ENCODE measurements at regions not wholly inside any gene's neighbourhood (a gene's known extent, or its start where the extent isn't known, plus 50 kb on each side); places are given as distances from the start of the nearest gene placed in this dataset.
"Not testable (repeated sequence)": the region's sequence is repeated elsewhere in the genome, so short reads cannot be mapped to it uniquely, and the experiment has no call there.

GRCh38 chr15:20369500-20369899 is 172.1 kb downstream of the GOLGA6L6 start:
- no peaks in the 10 kb centered on the region for H4K20me1 ChIP-seq (ENCODE audit: insufficient read depth)
- H3K9me3 ChIP-seq (ENCODE audit: low read length), result no peaks in the 10 kb centered on the region
- no peak overlapping the region for H3K27ac ChIP-seq (ENCODE audit: low read length)
- H3K79me2 ChIP-seq (replicated peaks; ENCODE audit: insufficient read depth, low read length), result no peaks in the 10 kb centered on the region
- no peak overlapping the region for H3K4me2 ChIP-seq (ENCODE audit: low read length)
- TF ChIP-seq EP300 (conservative IDR thresholded peaks at IDR 0.05; ENCODE audit: poor library complexity, severe bottlenecking) (no peak), MXI1 (conservative IDR thresholded peaks at IDR 0.05; ENCODE audit: poor library complexity, severe bottlenecking) (no peak), SMC3 (conservative IDR thresholded peaks at IDR 0.05; ENCODE audit: poor library complexity) (no peak), EZH2 (IDR thresholded peaks at IDR 0.05; ENCODE audit: borderline replicate concordance, insufficient read depth, low read length, poor library complexity, severe bottlenecking) (no peak), RAD21 (conservative IDR thresholded peaks at IDR 0.05) (no peak), REST (IDR thresholded peaks at IDR 0.05; ENCODE audit: borderline replicate concordance) (no peak)
- H3F3A ChIP-seq (ENCODE audit: insufficient read depth, low read length, poor library complexity, severe bottlenecking), result no peaks in the 10 kb centered on the region
- H2AFZ ChIP-seq (ENCODE audit: low read depth, low read length), result no peak overlapping the region
- no peaks in the 10 kb centered on the region for H3K9me2 ChIP-seq (ENCODE audit: insufficient read depth, low read length)
- H3K27me3 ChIP-seq (ENCODE audit: insufficient read depth, low read depth, low read length), result no peaks in the 10 kb centered on the region
- no peak overlapping the region for H3K4me3 ChIP-seq (ENCODE audit: low read length)
- H3K36me3 ChIP-seq (ENCODE audit: insufficient read depth, low read length), result no peaks in the 10 kb centered on the region
- no peak overlapping the region for H3K9ac ChIP-seq (ENCODE audit: low read length)

- Histone ChIP-seq H3K9ac (ENCODE audit: low read length) (no peak overlapping the region), H3F3A (ENCODE audit: insufficient read depth, low read length, poor library complexity, severe bottlenecking) (no peaks in the 10 kb centered on the region), H2AFZ (ENCODE audit: low read depth, low read length) (no peak overlapping the region), H3K36me3 (ENCODE audit: insufficient read depth, low read length) (no peaks in the 10 kb centered on the region), H3K79me2 (replicated peaks; ENCODE audit: insufficient read depth, low read length) (no peaks in the 10 kb centered on the region), H3K9me2 (ENCODE audit: insufficient read depth, low read length) (no peaks in the 10 kb centered on the region), H4K20me1 (ENCODE audit: insufficient read depth) (no peaks in the 10 kb centered on the region), H3K27ac (ENCODE audit: low read length) (no peak overlapping the region), H3K27me3 (ENCODE audit: insufficient read depth, low read depth, low read length) (no peaks in the 10 kb centered on the region), H3K9me3 (ENCODE audit: low read length) (no peaks in the 10 kb centered on the region), H3K4me2 (ENCODE audit: low read length) (no peak overlapping the region), H3K4me3 (ENCODE audit: low read length) (no peak overlapping the region)
- no peak for TF ChIP-seq TAF1 (IDR thresholded peaks at IDR 0.05; ENCODE audit: low read depth)
- no peak for TF ChIP-seq RAD21 (conservative IDR thresholded peaks at IDR 0.05)
- no peak for TF ChIP-seq SMC3 (conservative IDR thresholded peaks at IDR 0.05; ENCODE audit: poor library complexity)
- no peak for TF ChIP-seq EP300 (conservative IDR thresholded peaks at IDR 0.05; ENCODE audit: poor library complexity, severe bottlenecking)
Observed at GRCh38 chr15:20368974-20369373, 172.6 kb downstream of the GOLGA6L6 start.

GRCh38 chr15:20367093-20367492 is 174.5 kb downstream of the GOLGA6L6 start:
- Histone ChIP-seq H3K9me3 (ENCODE audit: low read length) (no peaks in the 10 kb centered on the region), H3K27ac (ENCODE audit: low read length) (no peak overlapping the region), H3K27me3 (ENCODE audit: insufficient read depth, low read depth, low read length) (no peaks in the 10 kb centered on the region), H3F3A (ENCODE audit: insufficient read depth, low read length, poor library complexity, severe bottlenecking) (no peaks in the 10 kb centered on the region), H3K79me2 (replicated peaks; ENCODE audit: insufficient read depth, low read length) (no peaks in the 10 kb centered on the region), H3K4me2 (ENCODE audit: low read length) (no peak overlapping the region), H3K9ac (ENCODE audit: low read length) (no peak overlapping the region), H4K20me1 (ENCODE audit: insufficient read depth) (no peaks in the 10 kb centered on the region), H3K9me2 (ENCODE audit: insufficient read depth, low read length) (no peaks in the 10 kb centered on the region), H2AFZ (ENCODE audit: low read depth, low read length) (no peak overlapping the region), H3K4me3 (ENCODE audit: low read length) (no peak overlapping the region), H3K36me3 (ENCODE audit: insufficient read depth, low read length) (no peaks in the 10 kb centered on the region)
- TF ChIP-seq EP300 (conservative IDR thresholded peaks at IDR 0.05; ENCODE audit: poor library complexity, severe bottlenecking) (no peak), RAD21 (conservative IDR thresholded peaks at IDR 0.05) (no peak), POLR2AphosphoS5 (IDR thresholded peaks at IDR 0.05) (no peak), MXI1 (conservative IDR thresholded peaks at IDR 0.05; ENCODE audit: poor library complexity, severe bottlenecking) (no peak), REST (IDR thresholded peaks at IDR 0.05; ENCODE audit: borderline replicate concordance) (no peak), EZH2 (IDR thresholded peaks at IDR 0.05; ENCODE audit: borderline replicate concordance, insufficient read depth, low read length, poor library complexity, severe bottlenecking) (no peak), TAF1 (IDR thresholded peaks at IDR 0.05; ENCODE audit: low read depth) (no peak), SMC3 (conservative IDR thresholded peaks at IDR 0.05; ENCODE audit: poor library complexity) (no peak)
- TF ChIP-seq, protein P1, sequence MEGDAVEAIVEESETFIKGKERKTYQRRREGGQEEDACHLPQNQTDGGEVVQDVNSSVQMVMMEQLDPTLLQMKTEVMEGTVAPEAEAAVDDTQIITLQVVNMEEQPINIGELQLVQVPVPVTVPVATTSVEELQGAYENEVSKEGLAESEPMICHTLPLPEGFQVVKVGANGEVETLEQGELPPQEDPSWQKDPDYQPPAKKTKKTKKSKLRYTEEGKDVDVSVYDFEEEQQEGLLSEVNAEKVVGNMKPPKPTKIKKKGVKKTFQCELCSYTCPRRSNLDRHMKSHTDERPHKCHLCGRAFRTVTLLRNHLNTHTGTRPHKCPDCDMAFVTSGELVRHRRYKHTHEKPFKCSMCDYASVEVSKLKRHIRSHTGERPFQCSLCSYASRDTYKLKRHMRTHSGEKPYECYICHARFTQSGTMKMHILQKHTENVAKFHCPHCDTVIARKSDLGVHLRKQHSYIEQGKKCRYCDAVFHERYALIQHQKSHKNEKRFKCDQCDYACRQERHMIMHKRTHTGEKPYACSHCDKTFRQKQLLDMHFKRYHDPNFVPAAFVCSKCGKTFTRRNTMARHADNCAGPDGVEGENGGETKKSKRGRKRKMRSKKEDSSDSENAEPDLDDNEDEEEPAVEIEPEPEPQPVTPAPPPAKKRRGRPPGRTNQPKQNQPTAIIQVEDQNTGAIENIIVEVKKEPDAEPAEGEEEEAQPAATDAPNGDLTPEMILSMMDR (IDR thresholded peaks at IDR 0.05; ENCODE audit: poor library complexity, severe bottlenecking), result no peak

DNA sequence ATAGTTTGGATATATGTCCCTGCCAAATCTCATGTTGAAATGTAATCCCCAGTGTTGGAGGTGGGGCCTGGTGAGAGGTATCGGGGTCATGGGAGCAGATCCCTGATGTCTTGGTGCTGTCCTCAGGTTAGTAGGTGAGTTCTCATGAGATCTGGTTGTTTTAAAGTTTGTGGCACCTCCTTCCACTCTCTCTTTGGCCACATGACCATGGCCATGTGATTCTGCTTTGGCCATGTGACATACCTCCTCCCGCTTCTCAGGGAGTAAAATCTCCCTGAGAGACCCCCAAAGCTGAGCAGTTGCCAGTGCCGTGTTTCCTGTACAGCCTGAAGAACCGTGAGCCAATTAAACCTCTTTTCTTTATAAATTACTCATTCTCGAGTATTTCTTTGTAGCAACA is 178.0 kb downstream of the GOLGA6L6 start:
- H3K27ac ChIP-seq (ENCODE audit: low read length); H3F3A ChIP-seq (ENCODE audit: insufficient read depth, low read length, poor library complexity, severe bottlenecking); H3K79me2 ChIP-seq (replicated peaks; ENCODE audit: insufficient read depth, low read length); H3K9me2 ChIP-seq (ENCODE audit: insufficient read depth, low read length); H3K9me3 ChIP-seq (ENCODE audit: low read length); H3K9ac ChIP-seq (ENCODE audit: low read length); H3K36me3 ChIP-seq (ENCODE audit: insufficient read depth, low read length); H4K20me1 ChIP-seq (ENCODE audit: insufficient read depth); H3K4me3 ChIP-seq (ENCODE audit: low read length); H3K4me2 ChIP-seq (ENCODE audit: low read length); H2AFZ ChIP-seq (ENCODE audit: low read depth, low read length); H3K27me3 ChIP-seq (ENCODE audit: insufficient read depth, low read depth, low read length): not testable (repeated sequence)

Data from neural cell (in vitro differentiated cells).